Gastrocnemius medialis (tissue), 4 donors: ENCODE measurements at regions not wholly inside any gene's neighbourhood (a gene's known extent, or its start where the extent isn't known, plus 50 kb on each side); places are given as distances from the start of the nearest gene placed in this dataset.

ENCODE experiments used
- ATAC-seq, 2 donors: fragments of 150-250 bp; one replicate each; pipeline ENCODE4 v1.9.1; 2016
- DNase-seq, 2 donors: peaks; one replicate each; pipeline ENCODE4 v3.0.0-alpha.2; 2019
- H3K27ac ChIP-seq, 4 donors: fragments of 200-600 bp; sonication (generic); 1 replicate in 1 of 4; 2 replicates in 3 of 4; pipeline ENCODE4 v1.5.1; 2016 to 2018; ENCODE audit warnings: mild to moderate bottlenecking in 2 of 4, moderate library complexity in 1 of 4
- H3K27me3 ChIP-seq, 3 donors: fragments of 200-600 bp; sonication (generic) in 2 of 3; 1 replicate in 1 of 3; 2 replicates in 2 of 3; pipeline versions ENCODE4 v1.5.1 to v1.6.0; 2016 to 2019; ENCODE audit warnings: mild to moderate bottlenecking in 1 of 3, moderate library complexity in 1 of 3
- H3K36me3 ChIP-seq, 2 donors: fragments of 200-600 bp; sonication (generic) in 1 of 2; one replicate each; pipeline ENCODE4 v1.5.1; 2017 to 2018
- H3K4me1 ChIP-seq, 2 donors: fragments of 200-600 bp; sonication (generic) in 1 of 2; one replicate each; pipeline ENCODE4 v1.5.1; 2016 to 2017; ENCODE audit warnings: mild to moderate bottlenecking in 2 of 2
- H3K4me3 ChIP-seq, 4 donors: fragments of 200-600 bp; sonication (generic) in 3 of 4; 1 replicate in 1 of 4; 2 replicates in 3 of 4; pipeline ENCODE4 v1.5.1; 2016 to 2019; ENCODE audit warnings: mild to moderate bottlenecking in 2 of 4
- H3K9me3 ChIP-seq, 3 donors: fragments of 200-600 bp; sonication (generic) in 2 of 3; 1 replicate in 1 of 3; 2 replicates in 2 of 3; pipeline ENCODE4 v1.5.1; 2016 to 2019
- POLR2A ChIP-seq, 2 donors: fragments of 450-650 bp; IDR thresholded peaks; one replicate each; pipeline ENCODE4 v1.6.1; 2017; ENCODE audit warnings: antibody characterized with exemption in 2 of 2, mild to moderate bottlenecking in 2 of 2, moderate library complexity in 2 of 2
- in situ Hi-C, 4 donors: fragments of 200-750 bp; cut with MboI; loops; one replicate each; pipeline versions ENCODE4 v1.15.0 to v1.8.0; 2017; ENCODE audit warnings: low sequenced_read_pairs in 4 of 4
- intact Hi-C: fragments of 100-400 bp; cut with DNase I; formaldehyde crosslinking; loops from one replicate; pipeline ENCODE4 v1.15.1; 2023; ENCODE audit warnings: low total_unique reads
- TF ChIP-seq, protein P1 (sequence below), 5 experiments: fragments of 450-650 bp in 3 of 5; fragments of 200-600 bp in 2 of 5; sonication (generic) in 2 of 5; IDR thresholded peaks in 4 of 5; conservative IDR thresholded peaks in 1 of 5; 1 replicate in 4 of 5; 2 replicates in 1 of 5; pipeline ENCODE4 v1.5.1; 2016 to 2019; ENCODE audit warnings: antibody characterized with exemption in 5 of 5, mild to moderate bottlenecking in 3 of 5, moderate library complexity in 3 of 5

DNA sequence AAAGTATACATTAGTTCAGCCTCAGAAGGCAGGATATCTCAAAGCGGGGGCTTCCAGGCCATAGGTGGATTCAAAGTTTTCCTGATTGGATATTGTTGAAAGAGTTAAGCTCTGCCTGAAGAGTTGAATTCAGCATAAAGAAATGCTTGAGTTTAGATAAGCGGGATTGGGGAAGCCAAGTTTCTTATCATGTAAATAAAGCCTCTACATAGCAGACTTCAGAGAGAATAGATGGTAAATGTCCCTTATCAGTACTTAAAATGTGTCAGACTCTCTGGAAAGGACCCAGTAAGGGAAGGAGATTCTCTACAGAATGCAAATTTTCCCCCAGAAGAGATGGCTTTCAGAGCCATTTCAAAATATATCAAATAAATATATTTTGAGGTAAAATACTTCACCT, 423.5 kb downstream of the SHISA9 start:
- Histone ChIP-seq H3K4me1 (no peaks in the 10 kb centered on the region), H3K27me3 (no peaks in the 10 kb centered on the region), H3K9me3 (no peaks in the 10 kb centered on the region), H3K27ac (no peak overlapping the region), H3K36me3 (no peaks in the 10 kb centered on the region), H3K4me3 (no peak overlapping the region)
- TF ChIP-seq POLR2A (IDR thresholded peaks at IDR 0.05): no peak
- TF ChIP-seq, protein P1, sequence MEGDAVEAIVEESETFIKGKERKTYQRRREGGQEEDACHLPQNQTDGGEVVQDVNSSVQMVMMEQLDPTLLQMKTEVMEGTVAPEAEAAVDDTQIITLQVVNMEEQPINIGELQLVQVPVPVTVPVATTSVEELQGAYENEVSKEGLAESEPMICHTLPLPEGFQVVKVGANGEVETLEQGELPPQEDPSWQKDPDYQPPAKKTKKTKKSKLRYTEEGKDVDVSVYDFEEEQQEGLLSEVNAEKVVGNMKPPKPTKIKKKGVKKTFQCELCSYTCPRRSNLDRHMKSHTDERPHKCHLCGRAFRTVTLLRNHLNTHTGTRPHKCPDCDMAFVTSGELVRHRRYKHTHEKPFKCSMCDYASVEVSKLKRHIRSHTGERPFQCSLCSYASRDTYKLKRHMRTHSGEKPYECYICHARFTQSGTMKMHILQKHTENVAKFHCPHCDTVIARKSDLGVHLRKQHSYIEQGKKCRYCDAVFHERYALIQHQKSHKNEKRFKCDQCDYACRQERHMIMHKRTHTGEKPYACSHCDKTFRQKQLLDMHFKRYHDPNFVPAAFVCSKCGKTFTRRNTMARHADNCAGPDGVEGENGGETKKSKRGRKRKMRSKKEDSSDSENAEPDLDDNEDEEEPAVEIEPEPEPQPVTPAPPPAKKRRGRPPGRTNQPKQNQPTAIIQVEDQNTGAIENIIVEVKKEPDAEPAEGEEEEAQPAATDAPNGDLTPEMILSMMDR (IDR thresholded peaks at IDR 0.05 in 4 of 5, conservative IDR thresholded peaks at IDR 0.05 in 1 of 5): no peak
- no peak for ATAC-seq
- in situ Hi-C loops (no loop called here), intact Hi-C loops (no loop called here)
- DNase-seq: no peak

DNA sequence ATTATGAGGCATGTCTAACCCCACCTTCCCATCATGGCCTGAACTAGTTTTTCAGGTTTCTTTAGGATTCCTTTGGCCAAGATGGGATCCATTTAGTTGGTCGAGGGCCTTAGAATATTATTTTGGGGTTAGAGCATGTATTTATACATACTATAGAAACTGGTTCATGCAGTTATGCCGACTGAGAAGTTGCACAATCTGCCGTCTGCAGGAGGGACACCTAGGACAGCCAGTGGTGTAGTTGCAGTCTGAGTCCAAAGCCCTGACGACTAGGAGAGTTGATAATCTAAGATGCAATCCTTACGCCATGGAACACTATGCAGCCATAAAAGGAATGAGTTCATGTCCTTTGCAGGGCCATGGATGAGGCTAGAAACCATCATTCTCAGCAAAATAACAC, 424.0 kb downstream of the SHISA9 start:
- H3K4me1 ChIP-seq: no peaks in the 10 kb centered on the region
- ATAC-seq (no peak), DNase-seq (no peak)
- no peaks in the 10 kb centered on the region for H3K36me3 ChIP-seq
- TF ChIP-seq, protein P1 (IDR thresholded peaks at IDR 0.05 in 4 of 5, conservative IDR thresholded peaks at IDR 0.05 in 1 of 5): no peak
- no peak for TF ChIP-seq POLR2A (IDR thresholded peaks at IDR 0.05)
- no peak overlapping the region for H3K27ac ChIP-seq
- in situ Hi-C loops: no loop called here
- no peaks in the 10 kb centered on the region for H3K27me3 ChIP-seq
- no peaks in the 10 kb centered on the region for H3K9me3 ChIP-seq
- intact Hi-C loops: no loop called here
- H3K4me3 ChIP-seq: no peak overlapping the region

DNA sequence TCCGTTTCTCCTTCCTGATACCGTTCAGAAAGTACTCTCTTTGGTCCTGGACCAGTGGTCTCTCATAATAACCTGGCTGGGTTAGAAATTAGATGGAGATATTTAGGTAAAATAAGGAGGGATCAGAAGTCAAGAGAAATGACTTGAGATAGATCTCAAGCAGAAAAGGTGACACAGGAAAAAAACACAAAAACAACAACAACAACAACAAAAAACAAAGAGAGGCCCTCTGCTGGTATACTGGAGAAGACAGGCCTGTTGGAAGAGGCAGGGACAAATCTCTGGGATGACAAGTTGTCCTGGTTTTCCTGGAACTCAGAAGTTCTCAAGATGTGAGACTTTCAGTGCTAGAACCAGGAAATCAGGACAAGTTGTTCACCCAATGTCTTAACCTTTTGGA, 430.5 kb downstream of the SHISA9 start:
- intact Hi-C loops: no loop called here
- no peaks in the 10 kb centered on the region for H3K27me3 ChIP-seq
- H3K4me3 ChIP-seq: no peak overlapping the region
- no peaks in the 10 kb centered on the region for H3K36me3 ChIP-seq
- DNase-seq: no peak
- no peaks in the 10 kb centered on the region for H3K9me3 ChIP-seq
- ATAC-seq: no peak
- H3K4me1 ChIP-seq: no peaks in the 10 kb centered on the region
- in situ Hi-C loops: no loop called here
- TF ChIP-seq POLR2A (IDR thresholded peaks at IDR 0.05): no peak
- TF ChIP-seq, protein P1 (IDR thresholded peaks at IDR 0.05 in 4 of 5, conservative IDR thresholded peaks at IDR 0.05 in 1 of 5): no peak
- H3K27ac ChIP-seq: no peak overlapping the region

DNA sequence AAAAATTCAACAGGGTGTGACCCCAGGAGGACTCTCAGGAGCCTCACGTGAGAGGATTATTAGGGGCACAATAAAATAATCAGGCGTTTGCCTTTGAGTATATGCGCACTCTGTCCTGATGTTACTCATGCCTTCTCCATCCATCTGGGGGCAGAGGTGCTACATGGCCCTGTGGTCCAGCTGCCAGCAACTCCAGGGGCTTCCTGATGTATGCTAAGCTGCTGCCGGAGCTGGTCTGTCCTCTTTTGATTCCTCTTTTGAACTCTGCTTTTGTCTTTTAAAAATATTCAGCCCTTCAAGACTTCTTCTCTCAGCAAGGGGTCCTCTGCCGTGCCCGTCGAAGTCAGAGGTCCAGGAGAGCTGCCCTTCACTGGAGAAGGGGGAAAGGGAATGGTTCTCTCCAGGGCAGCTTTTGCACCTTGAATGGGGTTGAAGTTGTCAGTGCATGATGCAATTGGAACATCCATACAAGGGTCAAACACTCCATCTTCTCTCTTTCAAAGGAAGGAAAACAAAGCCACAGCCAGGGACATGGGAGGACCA, 431.4 kb downstream of the SHISA9 start:
- no peaks in the 10 kb centered on the region for H3K9me3 ChIP-seq
- H3K27me3 ChIP-seq: no peaks in the 10 kb centered on the region
- no peak overlapping the region for H3K27ac ChIP-seq
- no peak overlapping the region for H3K4me3 ChIP-seq
- no peaks in the 10 kb centered on the region for H3K4me1 ChIP-seq
- DNase-seq: no peak
- TF ChIP-seq, protein P1 (IDR thresholded peaks at IDR 0.05 in 4 of 5, conservative IDR thresholded peaks at IDR 0.05 in 1 of 5): no peak
- TF ChIP-seq POLR2A (IDR thresholded peaks at IDR 0.05): no peak
- no peaks in the 10 kb centered on the region for H3K36me3 ChIP-seq
- no peak for ATAC-seq
- in situ Hi-C loops (no loop called here), intact Hi-C loops (no loop called here)

DNA sequence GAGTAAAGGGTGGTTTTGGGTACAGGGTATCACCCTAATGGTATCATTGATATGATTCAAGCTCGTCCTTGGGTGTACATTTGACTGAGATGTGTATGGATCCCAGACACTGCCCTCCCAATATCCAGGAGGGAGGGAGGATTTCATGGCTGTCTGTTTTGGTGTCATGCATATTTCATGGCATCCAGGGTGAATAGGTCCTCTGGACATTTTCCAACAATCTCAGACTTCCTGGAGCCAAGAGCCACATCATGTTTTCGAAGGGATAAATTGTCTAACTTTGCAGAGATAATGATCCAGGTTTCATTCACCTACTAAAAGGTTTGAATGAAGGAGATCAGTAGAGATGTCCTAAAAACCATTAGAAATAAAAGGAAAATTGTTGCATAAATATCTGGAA, 431.9 kb downstream of the SHISA9 start:
- ATAC-seq (no peak), DNase-seq (no peak)
- intact Hi-C loops (no loop called here), in situ Hi-C loops (no loop called here)
- no peaks in the 10 kb centered on the region for H3K9me3 ChIP-seq
- no peaks in the 10 kb centered on the region for H3K4me1 ChIP-seq
- no peaks in the 10 kb centered on the region for H3K36me3 ChIP-seq
- no peak overlapping the region for H3K4me3 ChIP-seq
- H3K27ac ChIP-seq: no peak overlapping the region
- no peaks in the 10 kb centered on the region for H3K27me3 ChIP-seq
- TF ChIP-seq, protein P1 (IDR thresholded peaks at IDR 0.05 in 4 of 5, conservative IDR thresholded peaks at IDR 0.05 in 1 of 5): no peak
- no peak for TF ChIP-seq POLR2A (IDR thresholded peaks at IDR 0.05)
